HFF-Myc (cell line): ENCODE measurements at regions not wholly inside any gene's neighbourhood (a gene's known extent, or its start where the extent isn't known, plus 50 kb on each side); places are given as distances from the start of the nearest gene placed in this dataset.

Source experiments
- DNase-seq: peaks from one replicate; pipeline ENCODE4 v3.0.0-alpha.2; 2011; ENCODE audit warnings: low read depth; ENCODE audit errors: extremely low read depth
- H3K4me3 ChIP-seq: replicated peaks from 2 replicates; pipeline ENCODE4 v1.5.1; 2011; ENCODE audit warnings: low read depth, mild to moderate bottlenecking, control low read depth, low read length
- CTCF ChIP-seq: IDR thresholded peaks from 2 replicates; pipeline ENCODE4 v1.5.1; 2012; ENCODE audit warnings: mild to moderate bottlenecking, low read depth, low read length, control low read depth; ENCODE audit errors: missing control alignments

GRCh38 chr5:175382171-175382570, 61.8 kb downstream of the DRD1 start:
- H3K4me3 ChIP-seq, result no peak overlapping the region
- TF ChIP-seq CTCF, result no peak
- DNase-seq, result no peak

- TF ChIP-seq CTCF, result no peak
- no peak overlapping the region for H3K4me3 ChIP-seq
- no peak for DNase-seq
These were observed 62.9 kb downstream of the DRD1 start for GRCh38 chr5:175381130-175381529.

- DNase-seq, result no peak
- no peak overlapping the region for H3K4me3 ChIP-seq
- no peak for TF ChIP-seq CTCF
These were observed 63.3 kb downstream of the DRD1 start for GRCh38 chr5:175380701-175381100.

GRCh38 chr5:175379867-175380266, 64.1 kb downstream of the DRD1 start:
- H3K4me3 ChIP-seq, result no peak overlapping the region
- DNase-seq, result no peak
- no peak for TF ChIP-seq CTCF

GRCh38 chr5:175378444-175379028, 65.4 kb downstream of the DRD1 start:
- H3K4me3 ChIP-seq, result no peak overlapping the region
- peak; percentile 24 for DNase-seq
- TF ChIP-seq CTCF, result no peak

- no peak for TF ChIP-seq CTCF
- no peak overlapping the region for H3K4me3 ChIP-seq
- no peak for DNase-seq
These were observed 66.2 kb downstream of the DRD1 start for GRCh38 chr5:175377816-175378215.
